IPS-NIHi7 (cell line): ENCODE measurements at regions not wholly inside any gene's neighbourhood (a gene's known extent, or its start where the extent isn't known, plus 50 kb on each side); places are given as distances from the start of the nearest gene placed in this dataset.

Experiments
- DNase-seq: peaks from one replicate; pipeline ENCODE4 v3.0.0; 2012; ENCODE audit warnings: mixed read lengths; ENCODE audit errors: extremely low spot score

GRCh38 chr5:39608024-39608423, 183.2 kb upstream of the DAB2 start:
- DNase-seq: no peak

GRCh38 chr5:39606591-39606990, 181.8 kb upstream of the DAB2 start:
- no peak for DNase-seq

GRCh38 chr5:39605588-39606575, 181.1 kb upstream of the DAB2 start:
- no peak for DNase-seq

- DNase-seq: no peak
These were observed 180.4 kb upstream of the DAB2 start for GRCh38 chr5:39605145-39605544.

- DNase-seq: no peak
These were observed 179.7 kb upstream of the DAB2 start for GRCh38 chr5:39604491-39604890.

GRCh38 chr5:39599721-39600431, 175.1 kb upstream of the DAB2 start:
- no peak for DNase-seq

- DNase-seq: no peak
These were observed 174.0 kb upstream of the DAB2 start for GRCh38 chr5:39598661-39599248.

GRCh38 chr5:39588179-39588578, 163.4 kb upstream of the DAB2 start:
- no peak for DNase-seq

- DNase-seq: no peak
These were observed 162.9 kb upstream of the DAB2 start for GRCh38 chr5:39587675-39588074.

- no peak for DNase-seq
These were observed 161.4 kb upstream of the DAB2 start for GRCh38 chr5:39586185-39586584.

- no peak for DNase-seq
These were observed 160.1 kb upstream of the DAB2 start for GRCh38 chr5:39584927-39585326.

- DNase-seq: no peak
These were observed 156.1 kb upstream of the DAB2 start for GRCh38 chr5:39580702-39581453.

- DNase-seq: no peak
These were observed 155.0 kb upstream of the DAB2 start for GRCh38 chr5:39579750-39580149.

- no peak for DNase-seq
These were observed 154.2 kb upstream of the DAB2 start for GRCh38 chr5:39578887-39579497.

- DNase-seq: no peak
These were observed 152.7 kb upstream of the DAB2 start for GRCh38 chr5:39577529-39577928.

- DNase-seq: peak; percentile 20
These were observed 145.7 kb upstream of the DAB2 start for GRCh38 chr5:39570403-39571027.

- no peak for DNase-seq
These were observed 145.1 kb upstream of the DAB2 start for GRCh38 chr5:39569857-39570256.

GRCh38 chr5:39566891-39567290, 142.1 kb upstream of the DAB2 start:
- DNase-seq: no peak

GRCh38 chr5:39566029-39566428, 141.2 kb upstream of the DAB2 start:
- no peak for DNase-seq

GRCh38 chr5:39561421-39561820, 136.6 kb upstream of the DAB2 start:
- DNase-seq: no peak

- DNase-seq: no peak
These were observed 135.9 kb upstream of the DAB2 start for GRCh38 chr5:39560726-39561125.
